ENCODE measurements at regions not wholly inside any gene's neighbourhood (a gene's known extent, or its start where the extent isn't known, plus 50 kb on each side); places are given as distances from the start of the nearest gene placed in this dataset.
"Not testable (repeated sequence)": the region's sequence is repeated elsewhere in the genome, so short reads cannot be mapped to it uniquely, and the experiment has no call there.

GRCh38 chr2:35125278-35125677 lies 1230.3 kb upstream of the CRIM1 start:
- Histone ChIP-seq H3K36me3 (replicated peaks in 1 of 2; ENCODE audit: insufficient read depth in 1 of 2, low read depth in 2 of 2) (no peaks in the 10 kb centered on the region), H3K4me3 (no peak overlapping the region), H3K27me3 (no peaks in the 10 kb centered on the region), H3K4me1 (no peaks in the 10 kb centered on the region), H3K9me3 (no peaks in the 10 kb centered on the region), H3K27ac (no peak overlapping the region)
- intact Hi-C loops (cut with DNase I), result no loop called here
- TF ChIP-seq POLR2A (IDR thresholded peaks at IDR 0.05), result no peak
- DNase-seq (no peak), ATAC-seq (no peak)
- WGBS, 2 donors, result 79 to 100% methylated on average over 1 to 4 of the region's 4 CpGs

- intact Hi-C loops (cut with DNase I), result no loop called here
- DNase-seq (no peak), ATAC-seq (no peak)
- Histone ChIP-seq H3K4me3 (no peak overlapping the region), H3K36me3 (replicated peaks in 1 of 2; ENCODE audit: insufficient read depth in 1 of 2, low read depth in 2 of 2) (no peaks in the 10 kb centered on the region), H3K9me3 (no peaks in the 10 kb centered on the region), H3K4me1 (no peaks in the 10 kb centered on the region), H3K27me3 (no peaks in the 10 kb centered on the region), H3K27ac (no peak overlapping the region)
- TF ChIP-seq POLR2A (IDR thresholded peaks at IDR 0.05), result no peak
- no peak for TF ChIP-seq CTCF (IDR thresholded peaks at IDR 0.05)
Measured at GRCh38 chr2:35116151-35116550, 1239.4 kb upstream of the CRIM1 start.

- DNase-seq (peak in 1 of 4 donors; percentile 15), ATAC-seq (no peak)
- H3K4me1 ChIP-seq, result no peaks in the 10 kb centered on the region
- 50 to 75% methylated on average over 2 of the region's 2 CpGs for WGBS, 2 donors
- H3K4me3 ChIP-seq, result no peak overlapping the region
- intact Hi-C loops (cut with DNase I), result no loop called here
- no peaks in the 10 kb centered on the region for H3K36me3 ChIP-seq (replicated peaks in 1 of 2; ENCODE audit: insufficient read depth in 1 of 2, low read depth in 2 of 2)
- H3K27ac ChIP-seq, result no peak overlapping the region
- TF ChIP-seq POLR2A (IDR thresholded peaks at IDR 0.05) (no peak), CTCF (IDR thresholded peaks at IDR 0.05) (peak in 4 of 7 experiments; percentile 10 to 25 (median 18))
- no peaks in the 10 kb centered on the region for H3K27me3 ChIP-seq
- H3K9me3 ChIP-seq, result no peaks in the 10 kb centered on the region
Measured at GRCh38 chr2:35114765-35115164, 1240.8 kb upstream of the CRIM1 start.

GRCh38 chr2:35112367-35112766 lies 1243.2 kb upstream of the CRIM1 start:
- 20 to 71% methylated on average over 1 to 2 of the region's 10 CpGs for WGBS, 2 donors
- H3K27me3 ChIP-seq; H3K4me3 ChIP-seq; H3K27ac ChIP-seq; DNase-seq; ATAC-seq; H3K36me3 ChIP-seq (replicated peaks in 1 of 2; ENCODE audit: insufficient read depth in 1 of 2, low read depth in 2 of 2); intact Hi-C loops (cut with DNase I); H3K4me1 ChIP-seq; H3K9me3 ChIP-seq: not testable (repeated sequence)

- Histone ChIP-seq H3K27ac (no peak overlapping the region), H3K27me3 (no peaks in the 10 kb centered on the region), H3K4me3 (no peak overlapping the region), H3K36me3 (replicated peaks in 1 of 2; ENCODE audit: insufficient read depth in 1 of 2, low read depth in 2 of 2) (no peaks in the 10 kb centered on the region), H3K9me3 (no peaks in the 10 kb centered on the region), H3K4me1 (no peaks in the 10 kb centered on the region)
- TF ChIP-seq POLR2A (IDR thresholded peaks at IDR 0.05) (no peak), CTCF (IDR thresholded peaks at IDR 0.05) (no peak)
- ATAC-seq, result no peak
- no peak for DNase-seq
- intact Hi-C loops (cut with DNase I), result no loop called here
- 58 to 69% methylated on average over 1 of the region's 1 CpG for WGBS, 2 donors
Measured at GRCh38 chr2:35104309-35104708, 1251.3 kb upstream of the CRIM1 start.

- no peaks in the 10 kb centered on the region for H3K36me3 ChIP-seq (replicated peaks in 1 of 2; ENCODE audit: insufficient read depth in 1 of 2, low read depth in 2 of 2)
- intact Hi-C loops (cut with DNase I), result no loop called here
- no peak overlapping the region for H3K4me3 ChIP-seq
- WGBS, 2 donors, result 65 to 66% methylated on average over 2 of the region's 2 CpGs
- DNase-seq (no peak), ATAC-seq (no peak)
- H3K27me3 ChIP-seq, result no peaks in the 10 kb centered on the region
- H3K27ac ChIP-seq, result no peak overlapping the region
- no peaks in the 10 kb centered on the region for H3K9me3 ChIP-seq
- H3K4me1 ChIP-seq, result no peaks in the 10 kb centered on the region
- TF ChIP-seq POLR2A (IDR thresholded peaks at IDR 0.05), result no peak
- TF ChIP-seq CTCF (IDR thresholded peaks at IDR 0.05), result no peak
Measured at GRCh38 chr2:35099342-35099741, 1256.2 kb upstream of the CRIM1 start.
